ENCODE measurements at regions not wholly inside any gene's neighbourhood (a gene's known extent, or its start where the extent isn't known, plus 50 kb on each side); places are given as distances from the start of the nearest gene placed in this dataset.

- TF ChIP-seq CTCF (IDR thresholded peaks at IDR 0.05; ENCODE audit: poor library complexity) = no peak
- no peak for TF ChIP-seq EZH2 (IDR thresholded peaks at IDR 0.05; ENCODE audit: borderline replicate concordance)
- no peak for TF ChIP-seq EZH2phosphoT487 (IDR thresholded peaks at IDR 0.05; ENCODE audit: low read depth, severe bottlenecking, unreplicated experiment)
- H3K36me3 ChIP-seq (replicated peaks; ENCODE audit: insufficient read depth, low read depth) = no peaks in the 10 kb centered on the region
- H3K9me3 ChIP-seq (ENCODE audit: low read depth) = no peaks in the 10 kb centered on the region
- H3K27ac ChIP-seq = no peak overlapping the region
- H4K20me1 ChIP-seq (ENCODE audit: insufficient read depth, poor library complexity, severe bottlenecking) = no peaks in the 10 kb centered on the region
- no peak overlapping the region for H2AFZ ChIP-seq
- no peaks in the 10 kb centered on the region for H3K79me2 ChIP-seq
- DNase-seq (ENCODE audit: low spot score) = no peak
- no peak overlapping the region for H3K4me2 ChIP-seq
- H3K4me1 ChIP-seq (ENCODE audit: insufficient read depth) = no peaks in the 10 kb centered on the region
- H3K9me2 ChIP-seq (replicated peaks; ENCODE audit: insufficient read depth) = no peaks in the 10 kb centered on the region
- no peaks in the 10 kb centered on the region for H3K27me3 ChIP-seq
- H3K4me3 ChIP-seq = no peak overlapping the region
- 67% methylated on average over 1 of the region's 1 CpG for WGBS (ENCODE audit: low lambda C conversion rate, missing lambda C conversion rate)
Measured at GRCh38 chr18:29648891-29649290, 1393.7 kb downstream of the DSC3 start.

DNA sequence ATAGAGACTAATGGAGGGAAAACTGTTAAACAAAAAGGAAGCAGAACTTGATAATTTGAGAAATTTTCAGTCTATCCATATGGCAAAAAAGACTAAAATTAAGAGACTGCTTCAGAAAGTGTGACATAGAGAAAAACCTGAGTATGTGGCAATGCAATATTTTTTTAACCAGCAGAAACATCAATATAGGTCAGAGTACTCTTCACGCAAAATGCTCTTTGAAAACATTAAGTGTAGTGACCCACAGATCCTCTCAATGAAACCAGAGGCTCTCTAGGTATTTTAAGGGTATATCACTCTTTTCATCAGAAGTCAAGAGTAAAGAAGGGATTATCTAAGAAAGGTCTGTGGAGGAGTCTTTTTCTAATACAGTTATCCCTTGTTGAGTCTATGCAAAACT is 1394.8 kb downstream of the DSC3 start:
- Histone ChIP-seq H3K4me3 (no peak overlapping the region), H3K27me3 (no peaks in the 10 kb centered on the region), H3K4me1 (ENCODE audit: insufficient read depth) (no peaks in the 10 kb centered on the region), H3K9me2 (replicated peaks; ENCODE audit: insufficient read depth) (no peaks in the 10 kb centered on the region), H3K9me3 (ENCODE audit: low read depth) (no peaks in the 10 kb centered on the region), H2AFZ (no peak overlapping the region), H3K27ac (no peak overlapping the region), H3K4me2 (no peak overlapping the region), H4K20me1 (ENCODE audit: insufficient read depth, poor library complexity, severe bottlenecking) (no peaks in the 10 kb centered on the region), H3K79me2 (no peaks in the 10 kb centered on the region), H3K36me3 (replicated peaks; ENCODE audit: insufficient read depth, low read depth) (no peaks in the 10 kb centered on the region)
- no peak for DNase-seq (ENCODE audit: low spot score)
- no peak for TF ChIP-seq EZH2phosphoT487 (IDR thresholded peaks at IDR 0.05; ENCODE audit: low read depth, severe bottlenecking, unreplicated experiment)
- WGBS (ENCODE audit: low lambda C conversion rate, missing lambda C conversion rate) = 83% methylated on average over 1 of the region's 1 CpG

- DNase-seq (ENCODE audit: low spot score) = no peak
- Histone ChIP-seq H4K20me1 (ENCODE audit: insufficient read depth, poor library complexity, severe bottlenecking) (no peaks in the 10 kb centered on the region), H3K27ac (no peak overlapping the region), H3K4me3 (no peak overlapping the region), H3K9me3 (ENCODE audit: low read depth) (no peaks in the 10 kb centered on the region), H3K79me2 (no peaks in the 10 kb centered on the region), H2AFZ (no peak overlapping the region), H3K9me2 (replicated peaks; ENCODE audit: insufficient read depth) (no peaks in the 10 kb centered on the region), H3K36me3 (replicated peaks; ENCODE audit: insufficient read depth, low read depth) (no peaks in the 10 kb centered on the region), H3K4me2 (no peak overlapping the region), H3K4me1 (ENCODE audit: insufficient read depth) (no peaks in the 10 kb centered on the region), H3K27me3 (no peaks in the 10 kb centered on the region)
- TF ChIP-seq CTCF (IDR thresholded peaks at IDR 0.05; ENCODE audit: poor library complexity) = no peak
- no peak for TF ChIP-seq EZH2 (IDR thresholded peaks at IDR 0.05; ENCODE audit: borderline replicate concordance)
- TF ChIP-seq EZH2phosphoT487 (IDR thresholded peaks at IDR 0.05; ENCODE audit: low read depth, severe bottlenecking, unreplicated experiment) = no peak
Measured at GRCh38 chr18:29644276-29644675, 1398.3 kb downstream of the DSC3 start.

DNA sequence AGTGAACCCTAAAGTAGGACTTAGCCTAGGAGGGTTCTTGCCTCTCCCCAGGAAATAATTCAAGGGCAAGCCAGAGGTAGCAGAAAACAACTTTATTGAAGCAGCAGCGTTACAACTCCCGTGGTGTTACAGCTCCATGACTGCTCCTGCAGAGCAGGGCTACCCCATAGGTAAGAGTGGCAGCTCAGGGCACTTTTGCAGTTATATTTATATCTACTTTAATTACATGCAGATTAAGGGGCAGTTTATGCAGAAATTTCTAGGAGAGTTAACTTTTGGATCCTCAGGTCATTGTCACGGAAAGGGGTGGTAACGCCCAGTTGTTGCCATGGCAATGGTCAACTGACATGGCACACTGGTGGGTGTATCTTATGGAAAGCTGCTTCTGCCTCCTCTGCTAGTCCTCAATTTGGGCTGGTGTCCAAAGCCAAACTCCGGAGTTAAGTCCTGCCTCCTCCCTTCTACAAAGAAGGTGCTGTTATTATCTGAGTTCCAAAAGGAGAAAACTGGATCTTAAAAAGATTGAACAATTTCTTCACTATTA is 1413.0 kb downstream of the DSC3 start:
- Histone ChIP-seq H3K9me2 (replicated peaks; ENCODE audit: insufficient read depth) (no peaks in the 10 kb centered on the region), H3K4me1 (ENCODE audit: insufficient read depth) (no peaks in the 10 kb centered on the region), H3K9me3 (ENCODE audit: low read depth) (no peaks in the 10 kb centered on the region), H3K4me3 (no peak overlapping the region), H3K36me3 (replicated peaks; ENCODE audit: insufficient read depth, low read depth) (no peaks in the 10 kb centered on the region), H3K27me3 (no peaks in the 10 kb centered on the region), H3K4me2 (no peak overlapping the region), H2AFZ (no peak overlapping the region), H3K79me2 (no peaks in the 10 kb centered on the region), H4K20me1 (ENCODE audit: insufficient read depth, poor library complexity, severe bottlenecking) (no peaks in the 10 kb centered on the region), H3K27ac (no peak overlapping the region)
- WGBS (ENCODE audit: low lambda C conversion rate, missing lambda C conversion rate) = 73% methylated on average over 5 of the region's 5 CpGs
- DNase-seq (ENCODE audit: low spot score) = no peak
- TF ChIP-seq EZH2phosphoT487 (IDR thresholded peaks at IDR 0.05; ENCODE audit: low read depth, severe bottlenecking, unreplicated experiment) (no peak), EZH2 (IDR thresholded peaks at IDR 0.05; ENCODE audit: borderline replicate concordance) (no peak), CTCF (IDR thresholded peaks at IDR 0.05; ENCODE audit: poor library complexity) (no peak)

All from hepatocyte (in vitro differentiated cells).